SK-N-MC (cell line): ENCODE measurements at regions not wholly inside any gene's neighbourhood (a gene's known extent, or its start where the extent isn't known, plus 50 kb on each side); places are given as distances from the start of the nearest gene placed in this dataset.

Experiments
- DNase-seq: peaks from one replicate; pipeline ENCODE4 v3.0.0-alpha.2; 2011; ENCODE audit warnings: low read depth, low spot score
- H3K27ac ChIP-seq: fragments of 200-600 bp; sonication (generic); 2 replicates; pipeline ENCODE4 v1.5.1; 2016; ENCODE audit warnings: mixed run types
- H3K36me3 ChIP-seq: fragments of 200-600 bp; sonication (generic); 2 replicates; pipeline ENCODE4 v1.6.1; 2017; ENCODE audit warnings: antibody characterized with exemption, low read length, mixed read lengths; ENCODE audit not compliant: insufficient read depth
- H3K4me3 ChIP-seq: fragments of 200-600 bp; sonication (generic); 2 replicates; pipeline ENCODE4 v1.5.1; 2016
- H3K9ac ChIP-seq: fragments of 200-600 bp; sonication (generic); 2 replicates; pipeline ENCODE4 v1.8.0; 2017; ENCODE audit warnings: mixed run types, mixed read lengths; ENCODE audit not compliant: insufficient read length
- H3K9me3 ChIP-seq: fragments of 200-600 bp; sonication (generic); 2 replicates; pipeline ENCODE4 v1.6.1; 2017; ENCODE audit warnings: low read depth, mild to moderate bottlenecking, antibody characterized with exemption, low read length, moderate library complexity, mixed read lengths
- EZH2 ChIP-seq: fragments of 200-600 bp; sonication (generic); IDR thresholded peaks from one replicate; pipeline ENCODE4 v1.6.1; 2017; ENCODE audit warnings: antibody characterized with exemption
- FOXP2 ChIP-seq: optimal IDR thresholded peaks from 2 replicates; pipeline ENCODE3; 2011; ENCODE audit warnings: mild to moderate bottlenecking, moderate library complexity; ENCODE audit not compliant: insufficient read depth; ENCODE audit errors: extremely low read length, control extremely low read depth
- POLR2AphosphoS5 ChIP-seq: IDR thresholded peaks from 2 replicates; pipeline ENCODE4 v1.6.1; 2012; ENCODE audit warnings: mild to moderate bottlenecking, low read depth, low read length, borderline replicate concordance

DNA sequence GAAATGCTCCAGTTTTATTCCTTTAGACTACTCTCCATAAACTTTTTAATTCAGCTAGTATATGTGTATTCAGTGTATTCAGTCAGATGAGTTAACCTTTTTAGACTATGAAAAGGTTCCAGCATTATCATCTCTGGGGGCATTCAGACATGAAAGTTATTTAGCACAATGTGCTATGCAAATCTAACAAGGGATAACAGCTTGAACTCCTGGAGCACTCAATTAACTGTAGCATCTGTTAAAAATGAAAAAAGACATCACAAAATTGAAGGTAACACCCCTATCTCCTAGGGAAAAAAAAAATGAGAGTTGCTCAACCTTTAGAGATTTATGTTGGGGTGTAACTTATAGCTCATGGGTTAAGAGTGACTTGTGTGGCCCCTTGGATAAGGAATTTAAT is 211.5 kb downstream of the PHLDA1 start:
- Histone ChIP-seq H3K4me3 (no peak overlapping the region), H3K36me3 (no peaks in the 10 kb centered on the region), H3K9me3 (no peaks in the 10 kb centered on the region), H3K27ac (no peak overlapping the region), H3K9ac (no peak overlapping the region)
- no peak for DNase-seq
- TF ChIP-seq POLR2AphosphoS5: no peak
- no peak for TF ChIP-seq EZH2
- TF ChIP-seq FOXP2: no peak

DNA sequence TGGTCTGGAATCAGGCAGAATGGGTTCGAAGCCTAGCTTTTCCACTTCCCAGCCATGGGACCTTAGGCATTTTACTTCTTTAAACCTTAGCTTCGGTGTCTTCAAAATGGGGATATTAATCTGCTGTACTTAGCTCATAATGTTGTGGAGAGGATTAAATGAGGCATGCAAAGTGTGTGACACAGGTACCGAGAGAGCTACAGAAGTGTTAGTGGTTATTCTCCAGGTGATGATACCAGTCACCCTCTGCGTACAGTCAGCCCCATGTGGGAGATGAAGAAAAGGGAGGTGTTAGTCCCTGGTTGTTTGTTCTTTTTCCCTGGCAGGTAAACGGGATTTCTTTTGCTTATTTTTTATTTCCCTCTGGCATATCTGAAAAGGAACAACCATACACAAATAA is 212.1 kb downstream of the PHLDA1 start:
- no peak overlapping the region for H3K4me3 ChIP-seq
- H3K36me3 ChIP-seq: no peaks in the 10 kb centered on the region
- no peak overlapping the region for H3K9ac ChIP-seq

GRCh38 chr12:75818863-75819262 is 212.7 kb downstream of the PHLDA1 start:
- no peak overlapping the region for H3K4me3 ChIP-seq
- H3K9ac ChIP-seq: no peak overlapping the region
- TF ChIP-seq FOXP2 (no peak), POLR2AphosphoS5 (no peak), EZH2 (no peak)
- no peak for DNase-seq
- no peaks in the 10 kb centered on the region for H3K36me3 ChIP-seq
- no peak overlapping the region for H3K27ac ChIP-seq
- no peaks in the 10 kb centered on the region for H3K9me3 ChIP-seq

More for the DNA sequence above, 212.1 kb downstream of the PHLDA1 start:
- TF ChIP-seq FOXP2 (no peak), POLR2AphosphoS5 (no peak), EZH2 (no peak)
- no peak for DNase-seq
- Histone ChIP-seq H3K27ac (no peak overlapping the region), H3K9me3 (no peaks in the 10 kb centered on the region)

- no peak for TF ChIP-seq FOXP2
- no peak for TF ChIP-seq EZH2
- no peak for TF ChIP-seq POLR2AphosphoS5
- Histone ChIP-seq H3K36me3 (no peaks in the 10 kb centered on the region), H3K9ac (no peak overlapping the region), H3K27ac (no peak overlapping the region), H3K9me3 (no peaks in the 10 kb centered on the region), H3K4me3 (no peak overlapping the region)
- no peak for DNase-seq
Observed at GRCh38 chr12:75816897-75817296, 214.7 kb downstream of the PHLDA1 start.

DNA sequence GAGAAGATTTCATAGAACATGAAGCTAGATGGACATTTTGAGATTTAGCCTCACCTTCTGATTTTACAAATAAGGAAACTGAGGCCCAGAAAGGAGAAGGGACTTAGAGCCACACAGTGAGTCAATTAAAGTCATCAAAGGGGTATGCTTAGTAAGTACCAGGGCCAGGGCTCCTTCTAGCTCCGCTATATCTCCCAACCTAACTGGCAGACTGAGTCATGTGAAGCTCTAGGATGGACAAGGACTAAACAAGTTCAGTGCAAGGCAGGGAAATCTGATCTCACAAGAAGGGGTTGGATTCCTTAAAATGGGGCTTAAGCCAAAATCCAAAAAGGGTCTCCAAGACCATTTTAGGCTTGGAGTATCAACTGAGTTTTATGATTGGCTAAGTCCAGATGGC is 215.8 kb downstream of the PHLDA1 start:
- H3K36me3 ChIP-seq: no peaks in the 10 kb centered on the region
- H3K27ac ChIP-seq: no peak overlapping the region
- no peak for DNase-seq
- TF ChIP-seq FOXP2: no peak
- TF ChIP-seq POLR2AphosphoS5: no peak
- no peak overlapping the region for H3K4me3 ChIP-seq
- H3K9me3 ChIP-seq: no peaks in the 10 kb centered on the region
- H3K9ac ChIP-seq: no peak overlapping the region

GRCh38 chr12:75814851-75815754 is 216.5 kb downstream of the PHLDA1 start:
- Histone ChIP-seq H3K9ac (no peak overlapping the region), H3K4me3 (no peak overlapping the region), H3K27ac (no peak overlapping the region), H3K9me3 (no peaks in the 10 kb centered on the region), H3K36me3 (no peaks in the 10 kb centered on the region)
- TF ChIP-seq POLR2AphosphoS5 (no peak), FOXP2 (no peak), EZH2 (no peak)
- DNase-seq: no peak

GRCh38 chr12:75813072-75813471 is 218.5 kb downstream of the PHLDA1 start:
- TF ChIP-seq POLR2AphosphoS5 (no peak), EZH2 (no peak), FOXP2 (no peak)
- DNase-seq: no peak
- H3K4me3 ChIP-seq: no peak overlapping the region
- H3K36me3 ChIP-seq: no peaks in the 10 kb centered on the region
- no peak overlapping the region for H3K9ac ChIP-seq
- H3K27ac ChIP-seq: no peak overlapping the region
- H3K9me3 ChIP-seq: no peaks in the 10 kb centered on the region

GRCh38 chr12:75812271-75813018 is 219.1 kb downstream of the PHLDA1 start:
- Histone ChIP-seq H3K9ac (no peak overlapping the region), H3K9me3 (no peaks in the 10 kb centered on the region), H3K27ac (no peak overlapping the region), H3K36me3 (no peaks in the 10 kb centered on the region), H3K4me3 (peak overlapping the region; percentile 55)
- no peak for TF ChIP-seq POLR2AphosphoS5
- no peak for TF ChIP-seq EZH2
- no peak for TF ChIP-seq FOXP2
- DNase-seq: no peak

- no peak overlapping the region for H3K9ac ChIP-seq
- no peaks in the 10 kb centered on the region for H3K36me3 ChIP-seq
- DNase-seq: no peak
- H3K4me3 ChIP-seq: no peak overlapping the region
- H3K27ac ChIP-seq: no peak overlapping the region
- no peaks in the 10 kb centered on the region for H3K9me3 ChIP-seq
- TF ChIP-seq EZH2: no peak
- no peak for TF ChIP-seq FOXP2
- TF ChIP-seq POLR2AphosphoS5: no peak
Observed at GRCh38 chr12:75809746-75810145, 221.8 kb downstream of the PHLDA1 start.
